HepG2 (cell line): ENCODE measurements at regions not wholly inside any gene's neighbourhood (a gene's known extent, or its start where the extent isn't known, plus 50 kb on each side); places are given as distances from the start of the nearest gene placed in this dataset.

Experiments used
- ATF7 ChIP-seq, 2 experiments: fragments of 450-650 bp in 1 of 2; sonication (generic) in 1 of 2; formaldehyde crosslinking in 1 of 2; IDR thresholded peaks; 2 replicates each; pipeline versions ENCODE4 v1.4.0 to v1.6.1; 2016 to 2020; ENCODE audit warnings: antibody characterized with exemption in 1 of 2, mild to moderate bottlenecking in 1 of 2, missing genetic modification reagents in 1 of 2
- FOXO4 ChIP-seq: sonication (generic); formaldehyde crosslinking; conservative IDR thresholded peaks from 2 replicates; pipeline ENCODE4 v1.8.1; 2023; ENCODE audit warnings: missing genetic modification reagents
- POLR2G ChIP-seq: fragments of 200-400 bp; formaldehyde crosslinking; IDR thresholded peaks from 2 replicates; pipeline ENCODE4 v1.6.1; 2018; ENCODE audit warnings: mild to moderate bottlenecking, low read depth, low read length, moderate library complexity
- RFX3 ChIP-seq: IDR thresholded peaks from 2 replicates; pipeline ENCODE4 v1.6.1; 2016; ENCODE audit warnings: missing biosample characterization, missing genetic modification reagents
- SMC3 ChIP-seq: IDR thresholded peaks from 2 replicates; pipeline ENCODE4 v1.6.1; 2011; ENCODE audit warnings: low read length, improper control_type of control experiment
- ZFAT ChIP-seq: sonication (generic); formaldehyde crosslinking; conservative IDR thresholded peaks from 2 replicates; pipeline ENCODE4 v1.8.1; 2023; ENCODE audit warnings: missing genetic modification reagents, inconsistent platforms
- ZHX2 ChIP-seq, 2 experiments: sonication (generic) in 1 of 2; formaldehyde crosslinking in 1 of 2; IDR thresholded peaks; 2 replicates each; pipeline versions ENCODE4 v1.6.1 to v1.9.0; 2014 to 2022; ENCODE audit warnings: antibody characterized with exemption in 1 of 2, borderline replicate concordance in 1 of 2, inconsistent platforms in 1 of 2, low read depth in 1 of 2, missing genetic modification reagents in 1 of 2
- ZNF10 ChIP-seq: sonication (generic); formaldehyde crosslinking; IDR thresholded peaks from 2 replicates; pipeline ENCODE4 v1.4.0; 2020; ENCODE audit warnings: mild to moderate bottlenecking, low read depth, missing genetic modification reagents, borderline replicate concordance
- ZNF101 ChIP-seq: sonication (generic); formaldehyde crosslinking; IDR thresholded peaks from 2 replicates; pipeline ENCODE4 v1.4.0; 2020; ENCODE audit warnings: mild to moderate bottlenecking, low read depth, missing genetic modification reagents, borderline replicate concordance
- ZNF232 ChIP-seq: sonication (generic); formaldehyde crosslinking; IDR thresholded peaks from 2 replicates; pipeline ENCODE4 v1.4.0; 2020; ENCODE audit warnings: missing genetic modification reagents, borderline replicate concordance
- ZNF747 ChIP-seq: sonication (generic); formaldehyde crosslinking; IDR thresholded peaks from 2 replicates; pipeline ENCODE4 v1.8.1; 2023; ENCODE audit warnings: missing genetic modification reagents, mild to moderate bottlenecking, borderline replicate concordance
- ZNF761 ChIP-seq: sonication (generic); formaldehyde crosslinking; conservative IDR thresholded peaks from 2 replicates; pipeline ENCODE4 v1.4.0; 2020; ENCODE audit warnings: mild to moderate bottlenecking, missing genetic modification reagents
- ZSCAN30 ChIP-seq: sonication (generic); formaldehyde crosslinking; IDR thresholded peaks from 2 replicates; pipeline ENCODE4 v1.5.0; 2020; ENCODE audit warnings: mild to moderate bottlenecking, missing genetic modification reagents
- TF ChIP-seq, protein P1 (sequence below): IDR thresholded peaks from 2 replicates; pipeline ENCODE4 v1.4.0; 2020; ENCODE audit warnings: mild to moderate bottlenecking, missing genetic modification reagents
- TF ChIP-seq, protein P2 (sequence below): fragments of 450-650 bp; IDR thresholded peaks from 2 replicates; pipeline ENCODE4 v1.6.1; 2017; ENCODE audit warnings: mild to moderate bottlenecking

GRCh38 chr5:30401479-30402058 lies 791.9 kb upstream of the CDH6 start (continued):
- TF ChIP-seq ZHX2 (IDR thresholded peaks at IDR 0.05; ENCODE audit: low read depth) (no peak), ZHX2 (CRISPR knock-in tag; IDR thresholded peaks at IDR 0.05; ENCODE audit: borderline replicate concordance) (no peak), ZNF232 (CRISPR knock-in tag) (no peak), ATF7 (IDR thresholded peaks at IDR 0.05) (no peak), ATF7 (CRISPR knock-in tag; IDR thresholded peaks at IDR 0.05) (no peak), ZNF10 (CRISPR knock-in tag) (no peak), ZSCAN30 (CRISPR knock-in tag) (no peak), RFX3 (CRISPR knock-in tag) (no peak), ZNF747 (CRISPR knock-in tag) (no peak), SMC3 (peak; percentile 91), POLR2G (no peak), ZNF101 (CRISPR knock-in tag) (no peak), ZFAT (CRISPR knock-in tag) (no peak), FOXO4 (CRISPR knock-in tag) (no peak), ZNF761 (no peak)
- TF ChIP-seq, protein P1, sequence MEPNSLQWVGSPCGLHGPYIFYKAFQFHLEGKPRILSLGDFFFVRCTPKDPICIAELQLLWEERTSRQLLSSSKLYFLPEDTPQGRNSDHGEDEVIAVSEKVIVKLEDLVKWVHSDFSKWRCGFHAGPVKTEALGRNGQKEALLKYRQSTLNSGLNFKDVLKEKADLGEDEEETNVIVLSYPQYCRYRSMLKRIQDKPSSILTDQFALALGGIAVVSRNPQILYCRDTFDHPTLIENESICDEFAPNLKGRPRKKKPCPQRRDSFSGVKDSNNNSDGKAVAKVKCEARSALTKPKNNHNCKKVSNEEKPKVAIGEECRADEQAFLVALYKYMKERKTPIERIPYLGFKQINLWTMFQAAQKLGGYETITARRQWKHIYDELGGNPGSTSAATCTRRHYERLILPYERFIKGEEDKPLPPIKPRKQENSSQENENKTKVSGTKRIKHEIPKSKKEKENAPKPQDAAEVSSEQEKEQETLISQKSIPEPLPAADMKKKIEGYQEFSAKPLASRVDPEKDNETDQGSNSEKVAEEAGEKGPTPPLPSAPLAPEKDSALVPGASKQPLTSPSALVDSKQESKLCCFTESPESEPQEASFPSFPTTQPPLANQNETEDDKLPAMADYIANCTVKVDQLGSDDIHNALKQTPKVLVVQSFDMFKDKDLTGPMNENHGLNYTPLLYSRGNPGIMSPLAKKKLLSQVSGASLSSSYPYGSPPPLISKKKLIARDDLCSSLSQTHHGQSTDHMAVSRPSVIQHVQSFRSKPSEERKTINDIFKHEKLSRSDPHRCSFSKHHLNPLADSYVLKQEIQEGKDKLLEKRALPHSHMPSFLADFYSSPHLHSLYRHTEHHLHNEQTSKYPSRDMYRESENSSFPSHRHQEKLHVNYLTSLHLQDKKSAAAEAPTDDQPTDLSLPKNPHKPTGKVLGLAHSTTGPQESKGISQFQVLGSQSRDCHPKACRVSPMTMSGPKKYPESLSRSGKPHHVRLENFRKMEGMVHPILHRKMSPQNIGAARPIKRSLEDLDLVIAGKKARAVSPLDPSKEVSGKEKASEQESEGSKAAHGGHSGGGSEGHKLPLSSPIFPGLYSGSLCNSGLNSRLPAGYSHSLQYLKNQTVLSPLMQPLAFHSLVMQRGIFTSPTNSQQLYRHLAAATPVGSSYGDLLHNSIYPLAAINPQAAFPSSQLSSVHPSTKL (CRISPR knock-in tag): no peak; the same call in 1 of the 2 replicates
- TF ChIP-seq, protein P2, sequence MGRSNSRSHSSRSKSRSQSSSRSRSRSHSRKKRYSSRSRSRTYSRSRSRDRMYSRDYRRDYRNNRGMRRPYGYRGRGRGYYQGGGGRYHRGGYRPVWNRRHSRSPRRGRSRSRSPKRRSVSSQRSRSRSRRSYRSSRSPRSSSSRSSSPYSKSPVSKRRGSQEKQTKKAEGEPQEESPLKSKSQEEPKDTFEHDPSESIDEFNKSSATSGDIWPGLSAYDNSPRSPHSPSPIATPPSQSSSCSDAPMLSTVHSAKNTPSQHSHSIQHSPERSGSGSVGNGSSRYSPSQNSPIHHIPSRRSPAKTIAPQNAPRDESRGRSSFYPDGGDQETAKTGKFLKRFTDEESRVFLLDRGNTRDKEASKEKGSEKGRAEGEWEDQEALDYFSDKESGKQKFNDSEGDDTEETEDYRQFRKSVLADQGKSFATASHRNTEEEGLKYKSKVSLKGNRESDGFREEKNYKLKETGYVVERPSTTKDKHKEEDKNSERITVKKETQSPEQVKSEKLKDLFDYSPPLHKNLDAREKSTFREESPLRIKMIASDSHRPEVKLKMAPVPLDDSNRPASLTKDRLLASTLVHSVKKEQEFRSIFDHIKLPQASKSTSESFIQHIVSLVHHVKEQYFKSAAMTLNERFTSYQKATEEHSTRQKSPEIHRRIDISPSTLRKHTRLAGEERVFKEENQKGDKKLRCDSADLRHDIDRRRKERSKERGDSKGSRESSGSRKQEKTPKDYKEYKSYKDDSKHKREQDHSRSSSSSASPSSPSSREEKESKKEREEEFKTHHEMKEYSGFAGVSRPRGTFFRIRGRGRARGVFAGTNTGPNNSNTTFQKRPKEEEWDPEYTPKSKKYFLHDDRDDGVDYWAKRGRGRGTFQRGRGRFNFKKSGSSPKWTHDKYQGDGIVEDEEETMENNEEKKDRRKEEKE: no peak
